ENCODE measurements at regions not wholly inside any gene's neighbourhood (a gene's known extent, or its start where the extent isn't known, plus 50 kb on each side); places are given as distances from the start of the nearest gene placed in this dataset.

DNA sequence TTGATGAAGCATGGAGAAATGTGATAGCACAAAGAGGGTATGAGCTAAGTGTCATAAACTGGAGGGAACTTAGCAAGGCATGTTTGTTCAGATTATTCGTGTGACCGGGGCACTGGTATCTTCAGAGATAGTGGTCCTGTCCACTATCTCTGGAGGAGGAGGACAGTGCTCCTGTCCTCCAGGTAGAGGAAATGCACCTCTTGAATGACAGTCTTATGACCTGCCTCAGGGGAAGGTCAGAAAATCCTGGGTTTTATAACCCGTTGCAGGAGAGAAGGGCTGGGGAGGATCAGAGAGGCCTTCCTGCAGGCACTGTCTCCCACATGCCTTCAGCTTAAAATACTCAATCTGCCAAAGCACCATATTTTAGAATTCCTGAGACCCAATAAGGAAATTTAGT lies 213.5 kb upstream of the UBL3 start:
- CTCF ChIA-PET = interaction anchor here (1.4 kb wide), 1 partner anchor 140 kb away, joined by 4 read pairs; no protein-coding TSS in a partner anchor
- H3K4me3 ChIP-seq (ENCODE audit: low read depth, low read length) = no peak overlapping the region
- H3K9me3 ChIP-seq (ENCODE audit: control insufficient read depth, insufficient read depth, low read depth, low read length) = no peaks in the 10 kb centered on the region
- no peaks in the 10 kb centered on the region for H3K4me1 ChIP-seq (ENCODE audit: control insufficient read depth, insufficient read depth, low read length)
- no peaks in the 10 kb centered on the region for H3K36me3 ChIP-seq (ENCODE audit: control insufficient read depth in 2 of 2, insufficient read depth in 1 of 2, low read length in 2 of 2)
- no peak overlapping the region for H3K27ac ChIP-seq (ENCODE audit: extremely low read depth, low read depth, low read length)
- POLR2A ChIA-PET = no interaction called here
- TF ChIP-seq ZNF514 (tag by site-specific recombination; IDR thresholded peaks at IDR 0.05) (no peak), ZNF121 (tag by site-specific recombination; IDR thresholded peaks at IDR 0.05) (no peak), ZBTB10 (tag by site-specific recombination; IDR thresholded peaks at IDR 0.05) (no peak), ZNF529 (tag by site-specific recombination; IDR thresholded peaks at IDR 0.05; ENCODE audit: insufficient replicate concordance) (no peak), ZNF366 (tag by site-specific recombination; conservative IDR thresholded peaks at IDR 0.05) (no peak), KLF7 (tag by site-specific recombination; IDR thresholded peaks at IDR 0.05; ENCODE audit: borderline replicate concordance) (no peak), ZNF175 (tag by site-specific recombination; IDR thresholded peaks at IDR 0.05) (no peak), MZF1 (tag by site-specific recombination; IDR thresholded peaks at IDR 0.05; ENCODE audit: borderline replicate concordance) (no peak), SCRT1 (tag by site-specific recombination; IDR thresholded peaks at IDR 0.05; ENCODE audit: borderline replicate concordance) (no peak), ZNF398 (tag by site-specific recombination; IDR thresholded peaks at IDR 0.05) (no peak), SP7 (tag by site-specific recombination; IDR thresholded peaks at IDR 0.05) (no peak), ZNF558 (tag by site-specific recombination; IDR thresholded peaks at IDR 0.05) (no peak)
- TF ChIP-seq, protein P1, sequence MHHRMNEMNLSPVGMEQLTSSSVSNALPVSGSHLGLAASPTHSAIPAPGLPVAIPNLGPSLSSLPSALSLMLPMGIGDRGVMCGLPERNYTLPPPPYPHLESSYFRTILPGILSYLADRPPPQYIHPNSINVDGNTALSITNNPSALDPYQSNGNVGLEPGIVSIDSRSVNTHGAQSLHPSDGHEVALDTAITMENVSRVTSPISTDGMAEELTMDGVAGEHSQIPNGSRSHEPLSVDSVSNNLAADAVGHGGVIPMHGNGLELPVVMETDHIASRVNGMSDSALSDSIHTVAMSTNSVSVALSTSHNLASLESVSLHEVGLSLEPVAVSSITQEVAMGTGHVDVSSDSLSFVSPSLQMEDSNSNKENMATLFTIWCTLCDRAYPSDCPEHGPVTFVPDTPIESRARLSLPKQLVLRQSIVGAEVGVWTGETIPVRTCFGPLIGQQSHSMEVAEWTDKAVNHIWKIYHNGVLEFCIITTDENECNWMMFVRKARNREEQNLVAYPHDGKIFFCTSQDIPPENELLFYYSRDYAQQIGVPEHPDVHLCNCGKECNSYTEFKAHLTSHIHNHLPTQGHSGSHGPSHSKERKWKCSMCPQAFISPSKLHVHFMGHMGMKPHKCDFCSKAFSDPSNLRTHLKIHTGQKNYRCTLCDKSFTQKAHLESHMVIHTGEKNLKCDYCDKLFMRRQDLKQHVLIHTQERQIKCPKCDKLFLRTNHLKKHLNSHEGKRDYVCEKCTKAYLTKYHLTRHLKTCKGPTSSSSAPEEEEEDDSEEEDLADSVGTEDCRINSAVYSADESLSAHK (tag by site-specific recombination; IDR thresholded peaks at IDR 0.05) = no peak
- TF ChIP-seq, protein P2, sequence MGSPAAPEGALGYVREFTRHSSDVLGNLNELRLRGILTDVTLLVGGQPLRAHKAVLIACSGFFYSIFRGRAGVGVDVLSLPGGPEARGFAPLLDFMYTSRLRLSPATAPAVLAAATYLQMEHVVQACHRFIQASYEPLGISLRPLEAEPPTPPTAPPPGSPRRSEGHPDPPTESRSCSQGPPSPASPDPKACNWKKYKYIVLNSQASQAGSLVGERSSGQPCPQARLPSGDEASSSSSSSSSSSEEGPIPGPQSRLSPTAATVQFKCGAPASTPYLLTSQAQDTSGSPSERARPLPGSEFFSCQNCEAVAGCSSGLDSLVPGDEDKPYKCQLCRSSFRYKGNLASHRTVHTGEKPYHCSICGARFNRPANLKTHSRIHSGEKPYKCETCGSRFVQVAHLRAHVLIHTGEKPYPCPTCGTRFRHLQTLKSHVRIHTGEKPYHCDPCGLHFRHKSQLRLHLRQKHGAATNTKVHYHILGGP (tag by site-specific recombination; IDR thresholded peaks at IDR 0.05) = no peak

- POLR2A ChIA-PET = no interaction called here
- Histone ChIP-seq H3K4me1 (ENCODE audit: control insufficient read depth, insufficient read depth, low read length) (no peaks in the 10 kb centered on the region), H3K36me3 (ENCODE audit: control insufficient read depth in 2 of 2, insufficient read depth in 1 of 2, low read length in 2 of 2) (no peaks in the 10 kb centered on the region), H3K9me3 (ENCODE audit: control insufficient read depth, insufficient read depth, low read depth, low read length) (no peaks in the 10 kb centered on the region), H3K4me3 (ENCODE audit: low read depth, low read length) (no peak overlapping the region), H3K27ac (ENCODE audit: extremely low read depth, low read depth, low read length) (no peak overlapping the region)
- CTCF ChIA-PET = no interaction called here
- TF ChIP-seq KLF17 (tag by site-specific recombination; IDR thresholded peaks at IDR 0.05) = peak; percentile 47; the same call in 1 of the 2 replicates
- peak; percentile 79 for TF ChIP-seq WT1 (tag by site-specific recombination; IDR thresholded peaks at IDR 0.05)
- TF ChIP-seq PRDM10 (tag by site-specific recombination; IDR thresholded peaks at IDR 0.05) = peak; percentile 30; the same call in 1 of the 2 replicates
- TF ChIP-seq, protein P3, sequence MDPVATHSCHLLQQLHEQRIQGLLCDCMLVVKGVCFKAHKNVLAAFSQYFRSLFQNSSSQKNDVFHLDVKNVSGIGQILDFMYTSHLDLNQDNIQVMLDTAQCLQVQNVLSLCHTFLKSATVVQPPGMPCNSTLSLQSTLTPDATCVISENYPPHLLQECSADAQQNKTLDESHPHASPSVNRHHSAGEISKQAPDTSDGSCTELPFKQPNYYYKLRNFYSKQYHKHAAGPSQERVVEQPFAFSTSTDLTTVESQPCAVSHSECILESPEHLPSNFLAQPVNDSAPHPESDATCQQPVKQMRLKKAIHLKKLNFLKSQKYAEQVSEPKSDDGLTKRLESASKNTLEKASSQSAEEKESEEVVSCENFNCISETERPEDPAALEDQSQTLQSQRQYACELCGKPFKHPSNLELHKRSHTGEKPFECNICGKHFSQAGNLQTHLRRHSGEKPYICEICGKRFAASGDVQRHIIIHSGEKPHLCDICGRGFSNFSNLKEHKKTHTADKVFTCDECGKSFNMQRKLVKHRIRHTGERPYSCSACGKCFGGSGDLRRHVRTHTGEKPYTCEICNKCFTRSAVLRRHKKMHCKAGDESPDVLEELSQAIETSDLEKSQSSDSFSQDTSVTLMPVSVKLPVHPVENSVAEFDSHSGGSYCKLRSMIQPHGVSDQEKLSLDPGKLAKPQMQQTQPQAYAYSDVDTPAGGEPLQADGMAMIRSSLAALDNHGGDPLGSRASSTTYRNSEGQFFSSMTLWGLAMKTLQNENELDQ (tag by site-specific recombination; IDR thresholded peaks at IDR 0.05; ENCODE audit: low read depth) = no peak
- TF ChIP-seq ZNF292 (tag by site-specific recombination; IDR thresholded peaks at IDR 0.05; ENCODE audit: borderline replicate concordance, low read depth) = no peak
These were observed 210.8 kb upstream of the UBL3 start for GRCh38 chr13:30061217-30061616.
